ENCODE measurements at regions not wholly inside any gene's neighbourhood (a gene's known extent, or its start where the extent isn't known, plus 50 kb on each side); places are given as distances from the start of the nearest gene placed in this dataset.

GRCh38 chr6:169145991-169146501, 107.6 kb downstream of the THBS2 start:
- ChIA-PET POLR2A (no interaction called here), CTCF (no interaction called here)
- no peak for TF ChIP-seq CTCF (IDR thresholded peaks at IDR 0.05; ENCODE audit: control extremely low read depth, extremely low read depth, low read depth, missing control alignments)
- no peak for DNase-seq (ENCODE audit: extremely low spot score)

GRCh38 chr6:169145496-169145895, 108.2 kb downstream of the THBS2 start:
- CTCF ChIA-PET: no interaction called here

GRCh38 chr6:169144356-169144755, 109.3 kb downstream of the THBS2 start:
- ChIA-PET CTCF (interaction anchor here (1.1 kb wide), 1 partner anchor 9 kb away, joined by 3 read pairs; no protein-coding TSS in a partner anchor), POLR2A (no interaction called here)
- TF ChIP-seq CTCF (IDR thresholded peaks at IDR 0.05; ENCODE audit: control extremely low read depth, extremely low read depth, low read depth, missing control alignments): no peak
- no peak for DNase-seq (ENCODE audit: extremely low spot score)

More at GRCh38 chr6:169145496-169145895, 108.2 kb downstream of the THBS2 start:
- DNase-seq (ENCODE audit: extremely low spot score): no peak
- POLR2A ChIA-PET: no interaction called here
- TF ChIP-seq CTCF (IDR thresholded peaks at IDR 0.05; ENCODE audit: control extremely low read depth, extremely low read depth, low read depth, missing control alignments): no peak

GRCh38 chr6:169142538-169142844, 111.2 kb downstream of the THBS2 start:
- CTCF ChIA-PET: no interaction called here
- POLR2A ChIA-PET: no interaction called here
- no peak for TF ChIP-seq CTCF (IDR thresholded peaks at IDR 0.05; ENCODE audit: control extremely low read depth, extremely low read depth, low read depth, missing control alignments)
- no peak for DNase-seq (ENCODE audit: extremely low spot score)

- CTCF ChIA-PET: no interaction called here
- TF ChIP-seq CTCF (IDR thresholded peaks at IDR 0.05; ENCODE audit: control extremely low read depth, extremely low read depth, low read depth, missing control alignments): no peak
- POLR2A ChIA-PET: no interaction called here
- DNase-seq (ENCODE audit: extremely low spot score): no peak
Measured at GRCh38 chr6:169141671-169142537, 111.7 kb downstream of the THBS2 start.

- ChIA-PET CTCF (no interaction called here), POLR2A (no interaction called here)
- no peak for DNase-seq (ENCODE audit: extremely low spot score)
- TF ChIP-seq CTCF (IDR thresholded peaks at IDR 0.05; ENCODE audit: control extremely low read depth, extremely low read depth, low read depth, missing control alignments): no peak
Measured at GRCh38 chr6:169140986-169141495, 112.6 kb downstream of the THBS2 start.

All from GM10248 (cell line).